ENCODE measurements at regions not wholly inside any gene's neighbourhood (a gene's known extent, or its start where the extent isn't known, plus 50 kb on each side); places are given as distances from the start of the nearest gene placed in this dataset.

GRCh38 chr2:10971161-10971887 is 59.6 kb downstream of the KCNF1 start:
- H3K36me3 ChIP-seq (ENCODE audit: control insufficient read depth, insufficient read depth, low read length), result no peaks in the 10 kb centered on the region
- peaks cover 3% of the 10 kb centered on the region for H3K27me3 ChIP-seq (ENCODE audit: control insufficient read depth, insufficient read depth, low read length)
- no peak overlapping the region for H3K4me3 ChIP-seq (ENCODE audit: low read depth, low read length)
- DNase-seq (ENCODE audit: low read depth), result no peak
- no peak for TF ChIP-seq CTCF (IDR thresholded peaks at IDR 0.05; ENCODE audit: insufficient read depth, low read length, poor library complexity, severe bottlenecking)

- Histone ChIP-seq H3K36me3 (ENCODE audit: control insufficient read depth, insufficient read depth, low read length) (no peaks in the 10 kb centered on the region), H3K4me3 (ENCODE audit: low read depth, low read length) (no peak overlapping the region), H3K27me3 (ENCODE audit: control insufficient read depth, insufficient read depth, low read length) (peaks cover 3% of the 10 kb centered on the region)
- DNase-seq (ENCODE audit: low read depth), result no peak
- TF ChIP-seq CTCF (IDR thresholded peaks at IDR 0.05; ENCODE audit: insufficient read depth, low read length, poor library complexity, severe bottlenecking), result no peak
These were observed 60.1 kb downstream of the KCNF1 start for GRCh38 chr2:10971888-10972260.

- no peak for TF ChIP-seq CTCF (IDR thresholded peaks at IDR 0.05; ENCODE audit: insufficient read depth, low read length, poor library complexity, severe bottlenecking)
- Histone ChIP-seq H3K4me3 (ENCODE audit: low read depth, low read length) (no peak overlapping the region), H3K36me3 (ENCODE audit: control insufficient read depth, insufficient read depth, low read length) (no peaks in the 10 kb centered on the region), H3K27me3 (ENCODE audit: control insufficient read depth, insufficient read depth, low read length) (peaks cover 4% of the 10 kb centered on the region)
- DNase-seq (ENCODE audit: low read depth), result no peak
These were observed 61.1 kb downstream of the KCNF1 start for GRCh38 chr2:10972683-10973433.

- Histone ChIP-seq H3K27me3 (ENCODE audit: control insufficient read depth, insufficient read depth, low read length) (peaks cover 4% of the 10 kb centered on the region), H3K4me3 (ENCODE audit: low read depth, low read length) (no peak overlapping the region), H3K36me3 (ENCODE audit: control insufficient read depth, insufficient read depth, low read length) (no peaks in the 10 kb centered on the region)
- no peak for TF ChIP-seq CTCF (IDR thresholded peaks at IDR 0.05; ENCODE audit: insufficient read depth, low read length, poor library complexity, severe bottlenecking)
- no peak for DNase-seq (ENCODE audit: low read depth)
These were observed 62.0 kb downstream of the KCNF1 start for GRCh38 chr2:10973766-10974165.

- H3K4me3 ChIP-seq (ENCODE audit: low read depth, low read length), result no peak overlapping the region
- no peaks in the 10 kb centered on the region for H3K36me3 ChIP-seq (ENCODE audit: control insufficient read depth, insufficient read depth, low read length)
- no peak for TF ChIP-seq CTCF (IDR thresholded peaks at IDR 0.05; ENCODE audit: insufficient read depth, low read length, poor library complexity, severe bottlenecking)
- no peak for DNase-seq (ENCODE audit: low read depth)
- peaks cover 2% of the 10 kb centered on the region for H3K27me3 ChIP-seq (ENCODE audit: control insufficient read depth, insufficient read depth, low read length)
These were observed 65.3 kb downstream of the KCNF1 start for GRCh38 chr2:10977003-10977402.
